ENCODE measurements at regions not wholly inside any gene's neighbourhood (a gene's known extent, or its start where the extent isn't known, plus 50 kb on each side); places are given as distances from the start of the nearest gene placed in this dataset.
"Not testable (repeated sequence)": the region's sequence is repeated elsewhere in the genome, so short reads cannot be mapped to it uniquely, and the experiment has no call there.

GRCh38 chr1:55870106-55870505 is 654.9 kb upstream of the USP24 start:
- no peak for DNase-seq (ENCODE audit: extremely low spot score, unreplicated experiment)
- TF ChIP-seq, protein P1, sequence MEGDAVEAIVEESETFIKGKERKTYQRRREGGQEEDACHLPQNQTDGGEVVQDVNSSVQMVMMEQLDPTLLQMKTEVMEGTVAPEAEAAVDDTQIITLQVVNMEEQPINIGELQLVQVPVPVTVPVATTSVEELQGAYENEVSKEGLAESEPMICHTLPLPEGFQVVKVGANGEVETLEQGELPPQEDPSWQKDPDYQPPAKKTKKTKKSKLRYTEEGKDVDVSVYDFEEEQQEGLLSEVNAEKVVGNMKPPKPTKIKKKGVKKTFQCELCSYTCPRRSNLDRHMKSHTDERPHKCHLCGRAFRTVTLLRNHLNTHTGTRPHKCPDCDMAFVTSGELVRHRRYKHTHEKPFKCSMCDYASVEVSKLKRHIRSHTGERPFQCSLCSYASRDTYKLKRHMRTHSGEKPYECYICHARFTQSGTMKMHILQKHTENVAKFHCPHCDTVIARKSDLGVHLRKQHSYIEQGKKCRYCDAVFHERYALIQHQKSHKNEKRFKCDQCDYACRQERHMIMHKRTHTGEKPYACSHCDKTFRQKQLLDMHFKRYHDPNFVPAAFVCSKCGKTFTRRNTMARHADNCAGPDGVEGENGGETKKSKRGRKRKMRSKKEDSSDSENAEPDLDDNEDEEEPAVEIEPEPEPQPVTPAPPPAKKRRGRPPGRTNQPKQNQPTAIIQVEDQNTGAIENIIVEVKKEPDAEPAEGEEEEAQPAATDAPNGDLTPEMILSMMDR (conservative IDR thresholded peaks at IDR 0.05) = no peak
- Mint-ChIP-seq H3K4me3 (peak overlapping the region; percentile 14), H3K27me3 (peaks cover 16% of the 10 kb centered on the region), H3K9me3 (no peaks in the 10 kb centered on the region), H3K36me3 (no peaks in the 10 kb centered on the region), H3K27ac (no peak overlapping the region), H3K4me1 (ENCODE audit: unreplicated experiment) (peaks cover 45% of the 10 kb centered on the region)

DNA sequence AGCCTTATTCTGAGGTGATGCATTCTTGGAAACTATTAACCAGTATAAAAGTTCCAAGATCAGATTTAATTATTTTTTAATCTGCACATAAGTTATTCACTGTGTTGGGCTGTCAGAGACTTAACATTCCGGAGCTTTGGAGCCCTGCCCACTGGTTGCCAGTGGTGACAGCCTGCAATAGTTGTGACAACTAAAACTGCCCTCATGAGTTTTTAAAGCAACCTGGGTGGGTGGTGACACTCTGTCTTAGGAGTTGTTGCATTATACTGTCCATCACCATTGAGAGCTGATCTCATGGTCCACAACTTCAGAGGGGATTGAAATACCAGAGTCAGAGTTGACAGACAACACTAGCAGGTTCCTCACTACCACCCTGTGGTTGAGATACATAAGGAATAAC is 653.9 kb upstream of the USP24 start:
- TF ChIP-seq, protein P1 (conservative IDR thresholded peaks at IDR 0.05) = no peak
- no peak for DNase-seq (ENCODE audit: extremely low spot score, unreplicated experiment)
- H3K36me3 Mint-ChIP-seq = no peaks in the 10 kb centered on the region
- H3K27ac Mint-ChIP-seq = peak overlapping the region; percentile 50
- no peak overlapping the region for H3K4me3 Mint-ChIP-seq
- H3K9me3 Mint-ChIP-seq = no peaks in the 10 kb centered on the region
- peaks cover 9% of the 10 kb centered on the region for H3K27me3 Mint-ChIP-seq
- H3K4me1 Mint-ChIP-seq (ENCODE audit: unreplicated experiment) = peaks cover 45% of the 10 kb centered on the region

DNA sequence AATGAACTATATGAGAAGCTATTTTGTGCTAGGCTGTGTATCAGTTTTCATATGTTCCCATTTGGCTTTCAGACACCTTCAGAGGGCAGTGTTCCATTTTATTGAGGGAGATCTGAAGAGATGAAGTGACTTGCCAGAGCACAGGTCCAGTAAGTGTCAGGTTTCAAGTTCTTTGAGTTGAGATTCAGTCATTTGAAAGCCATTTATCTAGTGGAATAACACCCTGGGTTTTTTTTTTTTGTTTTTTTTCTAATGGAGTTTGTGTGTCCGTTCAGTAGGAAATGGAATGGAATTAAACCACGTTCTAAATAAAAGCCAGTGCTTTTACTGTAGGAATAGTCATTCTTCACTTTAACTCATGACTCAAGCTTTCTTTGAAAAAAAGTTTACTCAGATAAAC is 652.9 kb upstream of the USP24 start:
- H3K9me3 Mint-ChIP-seq = no peaks in the 10 kb centered on the region
- H3K27ac Mint-ChIP-seq = no peak overlapping the region
- no peak for DNase-seq (ENCODE audit: extremely low spot score, unreplicated experiment)
- peak overlapping the region; percentile 27 for H3K4me3 Mint-ChIP-seq
- peaks cover 12% of the 10 kb centered on the region for H3K27me3 Mint-ChIP-seq
- H3K36me3 Mint-ChIP-seq = no peaks in the 10 kb centered on the region
- H3K4me1 Mint-ChIP-seq (ENCODE audit: unreplicated experiment) = peaks cover 42% of the 10 kb centered on the region
- TF ChIP-seq, protein P1 (conservative IDR thresholded peaks at IDR 0.05) = no peak

- H3K9me3 Mint-ChIP-seq = no peaks in the 10 kb centered on the region
- no peak overlapping the region for H3K4me3 Mint-ChIP-seq
- no peak overlapping the region for H3K27ac Mint-ChIP-seq
- TF ChIP-seq, protein P1 (conservative IDR thresholded peaks at IDR 0.05) = no peak
- H3K4me1 Mint-ChIP-seq (ENCODE audit: unreplicated experiment) = peaks cover 35% of the 10 kb centered on the region
- DNase-seq (ENCODE audit: extremely low spot score, unreplicated experiment) = no peak
- H3K27me3 Mint-ChIP-seq = peaks cover 7% of the 10 kb centered on the region
- H3K36me3 Mint-ChIP-seq = no peaks in the 10 kb centered on the region
Observed at GRCh38 chr1:55867304-55867843, 652.2 kb upstream of the USP24 start.

- not testable (repeated sequence) for H3K9me3 Mint-ChIP-seq; H3K36me3 Mint-ChIP-seq; DNase-seq (ENCODE audit: extremely low spot score, unreplicated experiment); H3K27me3 Mint-ChIP-seq; H3K27ac Mint-ChIP-seq; H3K4me3 Mint-ChIP-seq
- peaks cover 32% of the 10 kb centered on the region for H3K4me1 Mint-ChIP-seq (ENCODE audit: unreplicated experiment)
Observed at GRCh38 chr1:55865778-55866177, 650.6 kb upstream of the USP24 start.

DNA sequence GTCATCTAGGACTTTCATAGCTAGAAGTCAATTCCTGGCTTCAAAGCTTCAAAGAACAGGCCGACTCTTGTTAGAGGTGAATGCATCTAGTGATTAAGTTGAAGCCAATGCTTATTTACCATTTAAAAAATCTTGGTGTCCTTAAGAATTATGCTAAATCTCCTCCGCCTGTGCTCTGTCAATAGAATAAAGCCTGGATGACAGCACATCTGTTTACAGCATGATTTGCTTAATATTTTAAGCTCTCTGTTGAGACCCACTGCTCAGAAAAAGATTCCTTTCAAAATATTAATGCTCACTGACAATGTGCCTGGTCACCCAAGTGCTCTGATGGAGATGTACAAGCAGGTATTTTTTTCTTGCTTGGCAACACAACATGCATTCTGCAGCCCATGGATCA is 649.1 kb upstream of the USP24 start:
- no peaks in the 10 kb centered on the region for H3K36me3 Mint-ChIP-seq
- H3K27ac Mint-ChIP-seq = no peak overlapping the region
- no peak for DNase-seq (ENCODE audit: extremely low spot score, unreplicated experiment)
- peaks cover 9% of the 10 kb centered on the region for H3K27me3 Mint-ChIP-seq
- no peak overlapping the region for H3K4me3 Mint-ChIP-seq
- TF ChIP-seq, protein P1 (conservative IDR thresholded peaks at IDR 0.05) = no peak
- peaks cover 21% of the 10 kb centered on the region for H3K4me1 Mint-ChIP-seq (ENCODE audit: unreplicated experiment)
- H3K9me3 Mint-ChIP-seq = no peaks in the 10 kb centered on the region
